H1 (cell line): ENCODE measurements at regions not wholly inside any gene's neighbourhood (a gene's known extent, or its start where the extent isn't known, plus 50 kb on each side); places are given as distances from the start of the nearest gene placed in this dataset.

Experiments used
- NANOG ChIP-seq: IDR thresholded peaks from 2 replicates; pipeline ENCODE4 v1.6.1; 2011; ENCODE audit warnings: low read length, low read depth, mild to moderate bottlenecking, inconsistent platforms; ENCODE audit not compliant: insufficient read depth, poor library complexity, severe bottlenecking
- SIRT6 ChIP-seq: IDR thresholded peaks from one replicate; pipeline ENCODE4 v1.7.1; 2012; ENCODE audit warnings: low read length, inconsistent platforms
- SP2 ChIP-seq: IDR thresholded peaks from 2 replicates; pipeline ENCODE4 v1.6.1; 2012; ENCODE audit warnings: mild to moderate bottlenecking, low read length, inconsistent platforms
- TAF1 ChIP-seq: IDR thresholded peaks from 2 replicates; pipeline ENCODE4 v1.6.1; 2011; ENCODE audit warnings: mild to moderate bottlenecking, low read depth, low read length
- TCF12 ChIP-seq: IDR thresholded peaks from 2 replicates; pipeline ENCODE4 v1.6.1; 2011; ENCODE audit warnings: low read depth, mild to moderate bottlenecking, low read length
- TF ChIP-seq, protein P1 (sequence below): IDR thresholded peaks from 2 replicates; pipeline ENCODE4 v1.6.1; 2011; ENCODE audit warnings: low read depth, mild to moderate bottlenecking, low read length; ENCODE audit not compliant: insufficient read depth

DNA sequence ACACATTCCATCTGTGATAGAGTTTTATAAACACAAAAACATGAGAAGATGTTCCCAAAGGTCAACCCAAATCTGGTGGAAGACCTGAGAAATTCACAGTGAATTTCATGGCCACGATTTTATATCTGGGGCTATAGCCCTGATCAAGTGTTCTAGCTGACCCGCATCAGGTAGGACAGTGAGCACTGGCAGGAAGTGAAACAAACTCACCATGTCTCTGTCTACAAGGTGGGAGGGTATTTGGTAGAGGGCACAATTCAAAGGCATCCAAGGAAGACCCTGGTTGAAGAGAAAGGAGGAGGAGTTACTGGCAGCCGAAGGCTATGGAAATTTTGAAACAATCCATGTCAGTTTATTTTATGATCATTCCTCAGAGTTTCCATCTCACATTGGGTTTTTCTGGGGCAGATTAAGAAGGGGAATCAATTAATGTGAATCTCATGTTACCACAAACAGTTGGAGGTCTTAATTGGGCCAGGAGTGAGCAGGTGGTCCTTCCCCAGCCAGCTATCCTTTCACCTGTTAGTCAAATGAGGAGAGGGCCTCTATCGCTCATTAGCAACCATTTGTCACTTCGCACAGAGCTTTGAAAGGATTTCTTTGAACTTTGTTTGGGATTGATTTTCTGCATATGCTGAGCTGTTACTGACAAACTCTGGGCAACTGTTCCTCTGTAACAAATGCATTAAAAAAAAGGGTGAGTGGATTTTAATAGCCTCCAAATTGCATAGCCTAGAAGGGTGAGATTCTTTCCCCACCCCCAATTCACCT is 612.0 kb upstream of the CLINT1 start (continued):
- TF ChIP-seq, protein P1, sequence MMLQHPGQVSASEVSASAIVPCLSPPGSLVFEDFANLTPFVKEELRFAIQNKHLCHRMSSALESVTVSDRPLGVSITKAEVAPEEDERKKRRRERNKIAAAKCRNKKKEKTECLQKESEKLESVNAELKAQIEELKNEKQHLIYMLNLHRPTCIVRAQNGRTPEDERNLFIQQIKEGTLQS: no peak
- TF ChIP-seq TAF1: no peak
- TF ChIP-seq SIRT6: no peak
- TF ChIP-seq NANOG: no peak
- TF ChIP-seq SP2: no peak
- no peak for TF ChIP-seq TCF12
